ENCODE measurements at regions not wholly inside any gene's neighbourhood (a gene's known extent, or its start where the extent isn't known, plus 50 kb on each side); places are given as distances from the start of the nearest gene placed in this dataset.

DNA sequence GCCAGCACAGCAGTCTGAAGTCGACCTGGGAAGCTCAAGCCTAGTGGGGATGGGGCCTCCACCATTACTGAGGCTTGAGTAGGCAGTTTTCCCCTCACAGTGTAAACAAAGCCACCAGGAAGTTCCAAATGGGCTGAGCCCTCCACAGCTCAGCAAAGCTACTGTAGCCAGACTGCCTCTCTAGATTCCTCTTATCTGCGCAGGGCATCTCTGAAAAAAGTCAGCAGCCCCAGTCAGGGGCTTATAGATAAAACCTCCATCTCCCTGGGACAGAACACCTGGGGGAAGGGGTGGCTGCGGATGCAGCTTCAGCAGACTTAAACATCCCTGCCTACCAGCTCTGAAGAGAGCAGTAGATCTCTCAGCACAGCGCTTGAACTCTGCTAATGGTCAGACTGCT lies 218.4 kb upstream of the VRK2 start:
- Mint-ChIP-seq H3K27ac (no peak overlapping the region), H3K36me3 (peaks cover 4 to 8% of the 10 kb centered on the region in 2 donors), H3K9me3 (peaks cover 22 to 23% of the 10 kb centered on the region in 2 donors)
- DNase-seq (ENCODE audit: low spot score in 2 of 2) = no peak
- ATAC-seq = no peak

DNA sequence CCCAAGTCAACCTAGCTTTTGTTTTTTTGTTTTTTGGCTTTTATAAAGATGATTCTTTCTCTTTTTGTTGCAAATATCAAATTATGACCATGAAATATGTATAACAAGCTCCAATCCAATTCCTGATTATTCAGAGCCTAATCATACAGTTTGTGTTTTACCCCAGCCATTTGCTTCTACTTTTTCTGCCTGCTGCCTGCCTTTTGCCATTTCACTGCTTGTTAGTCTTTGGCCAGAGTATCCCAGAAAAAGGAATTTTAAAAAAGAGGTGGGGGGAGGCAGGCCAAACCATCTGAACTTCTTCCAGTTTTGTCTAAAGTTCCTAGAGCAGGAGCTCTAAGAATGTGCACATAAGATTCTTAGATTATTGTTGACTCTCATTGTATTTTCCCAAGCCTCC lies 211.9 kb upstream of the VRK2 start:
- Mint-ChIP-seq H3K36me3 (no peaks in the 10 kb centered on the region), H3K27ac (no peak overlapping the region), H3K9me3 (peaks cover 12 to 15% of the 10 kb centered on the region in 2 donors)
- no peak for ATAC-seq
- DNase-seq (ENCODE audit: low spot score in 2 of 2) = no peak

DNA sequence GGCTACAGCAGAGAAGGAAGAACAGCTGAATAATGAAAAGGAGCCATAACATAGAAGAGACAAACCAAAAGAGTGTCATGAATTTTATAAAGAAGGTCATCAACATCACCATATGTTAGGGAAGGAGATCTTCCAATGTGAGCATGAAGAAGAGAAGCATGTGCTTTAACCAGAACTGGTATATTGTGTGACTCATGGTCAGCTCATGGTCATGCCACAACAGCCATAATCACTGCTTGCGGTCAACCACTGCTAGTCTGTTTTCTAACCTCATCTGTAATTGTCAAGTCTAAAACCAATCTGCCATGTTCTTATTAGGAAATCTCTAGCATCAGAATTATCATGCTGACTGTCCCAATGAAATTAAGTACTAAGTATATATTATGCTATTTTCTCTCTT lies 204.1 kb upstream of the VRK2 start:
- no peak overlapping the region for H3K27ac Mint-ChIP-seq
- ATAC-seq = no peak
- H3K36me3 Mint-ChIP-seq = peaks cover 0 to 4% of the 10 kb centered on the region in 2 donors
- H3K9me3 Mint-ChIP-seq = peaks cover 6% of the 10 kb centered on the region in 2 donors
- DNase-seq (ENCODE audit: low spot score in 2 of 2) = no peak

DNA sequence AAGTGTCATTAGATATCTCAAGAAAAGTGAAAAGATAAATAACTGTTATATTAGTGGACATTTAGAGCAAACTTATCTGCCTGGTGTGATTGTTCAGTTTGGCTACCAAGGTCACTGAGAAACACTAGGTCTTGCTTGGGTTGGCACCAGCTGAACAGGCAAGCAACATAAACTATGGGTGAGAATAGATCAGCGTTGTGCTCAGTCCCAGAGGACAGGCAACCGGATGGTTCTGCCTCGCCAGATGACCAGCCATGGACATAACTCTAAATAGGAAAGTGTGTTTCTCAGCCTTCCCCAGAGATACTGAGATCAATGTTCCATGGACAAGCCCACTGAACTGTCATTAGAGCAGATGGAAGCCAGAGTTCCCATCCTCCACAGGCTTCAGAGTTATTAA lies 203.4 kb upstream of the VRK2 start:
- no peak overlapping the region for H3K27ac Mint-ChIP-seq
- peaks cover 0 to 4% of the 10 kb centered on the region in 2 donors for H3K36me3 Mint-ChIP-seq
- DNase-seq (ENCODE audit: low spot score in 2 of 2) = no peak
- no peak for ATAC-seq
- H3K9me3 Mint-ChIP-seq = peaks cover 6% of the 10 kb centered on the region in 2 donors

DNA sequence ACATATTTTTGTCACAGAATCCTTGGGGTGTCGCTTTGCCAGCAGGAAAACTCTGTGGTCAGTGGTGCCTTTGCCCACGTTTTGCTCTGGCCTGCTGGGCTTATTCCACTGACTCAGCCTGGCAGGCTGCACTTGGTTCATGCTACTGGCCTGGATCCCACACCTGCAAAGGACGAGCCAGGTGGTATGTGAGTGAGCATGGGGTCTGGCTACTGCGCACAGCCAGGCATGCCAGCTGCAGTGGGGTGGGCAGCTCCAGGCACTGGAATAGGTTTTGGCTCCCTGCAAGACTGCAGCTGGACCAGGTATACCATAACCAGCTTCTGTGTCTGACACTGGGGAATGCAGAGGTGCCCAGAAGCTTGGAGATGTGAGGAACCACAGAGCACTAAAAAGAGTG lies 197.9 kb upstream of the VRK2 start:
- Mint-ChIP-seq H3K9me3 (peaks cover 6% of the 10 kb centered on the region in 2 donors), H3K36me3 (peaks cover 0 to 4% of the 10 kb centered on the region in 2 donors), H3K27ac (no peak overlapping the region)
- DNase-seq (ENCODE audit: low spot score in 2 of 2) (no peak), ATAC-seq (no peak)

DNA sequence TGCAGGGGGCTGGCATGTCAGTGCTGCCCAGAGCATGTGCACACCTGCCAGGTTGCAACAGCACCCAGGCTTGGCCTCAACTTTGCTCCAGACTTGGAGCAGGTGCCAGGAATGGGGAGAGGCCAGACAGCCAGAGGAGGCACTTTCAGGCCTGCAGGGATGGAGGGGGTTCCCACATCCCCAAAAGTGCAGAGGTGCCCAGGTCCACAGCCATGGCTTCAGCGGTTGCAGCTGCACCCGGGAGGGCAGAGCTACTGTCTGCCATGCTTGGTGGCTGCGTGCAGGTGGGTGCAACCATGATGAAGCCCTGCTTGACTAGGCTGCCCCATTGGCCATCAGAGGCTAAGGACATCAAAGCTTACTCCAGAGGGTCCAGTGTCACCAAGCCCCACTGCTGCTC lies 196.8 kb upstream of the VRK2 start:
- Mint-ChIP-seq H3K27ac (no peak overlapping the region), H3K36me3 (peaks cover 0 to 4% of the 10 kb centered on the region in 2 donors), H3K9me3 (peaks cover 6% of the 10 kb centered on the region in 2 donors)
- no peak for DNase-seq (ENCODE audit: low spot score in 2 of 2)
- no peak for ATAC-seq

DNA sequence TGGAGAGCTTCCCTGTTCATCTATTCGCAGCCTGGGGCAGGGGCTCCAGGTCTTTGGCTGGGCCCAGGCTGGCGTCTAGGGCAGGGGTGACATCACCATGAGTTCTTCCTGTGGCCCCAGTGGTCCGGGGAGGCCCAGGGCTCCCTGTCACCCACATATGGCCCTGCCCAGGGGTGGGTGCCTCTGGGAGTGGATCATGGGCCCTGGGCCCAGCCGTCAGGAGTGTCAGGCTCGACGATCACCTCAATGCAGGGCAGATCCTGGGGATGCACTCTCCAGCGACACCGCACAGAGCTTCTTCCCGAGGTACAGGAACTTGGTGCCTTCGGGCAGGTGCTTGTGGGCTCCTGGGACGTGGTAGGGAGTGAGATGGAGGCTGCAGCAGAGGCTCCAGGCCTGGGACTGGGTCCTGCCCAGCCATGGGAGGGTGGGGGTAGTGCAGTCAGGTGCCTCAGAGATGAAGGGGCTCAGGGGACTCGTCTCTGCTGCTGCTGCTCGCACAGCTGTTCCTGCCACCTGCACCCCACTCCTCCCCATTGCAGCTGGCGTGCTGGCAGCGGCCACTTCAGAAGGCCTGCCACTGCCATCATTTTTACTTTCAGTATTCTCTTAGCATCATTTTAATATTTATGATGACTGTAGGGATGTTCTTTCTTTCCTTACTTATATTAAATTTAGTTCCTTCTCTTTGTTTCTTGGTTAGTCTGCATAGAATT lies 196.0 kb upstream of the VRK2 start:
- DNase-seq (ENCODE audit: low spot score in 2 of 2) (no peak), ATAC-seq (no peak)
- peaks cover 6% of the 10 kb centered on the region in 2 donors for H3K9me3 Mint-ChIP-seq
- H3K36me3 Mint-ChIP-seq = peaks cover 0 to 4% of the 10 kb centered on the region in 2 donors
- no peak overlapping the region for H3K27ac Mint-ChIP-seq

DNA sequence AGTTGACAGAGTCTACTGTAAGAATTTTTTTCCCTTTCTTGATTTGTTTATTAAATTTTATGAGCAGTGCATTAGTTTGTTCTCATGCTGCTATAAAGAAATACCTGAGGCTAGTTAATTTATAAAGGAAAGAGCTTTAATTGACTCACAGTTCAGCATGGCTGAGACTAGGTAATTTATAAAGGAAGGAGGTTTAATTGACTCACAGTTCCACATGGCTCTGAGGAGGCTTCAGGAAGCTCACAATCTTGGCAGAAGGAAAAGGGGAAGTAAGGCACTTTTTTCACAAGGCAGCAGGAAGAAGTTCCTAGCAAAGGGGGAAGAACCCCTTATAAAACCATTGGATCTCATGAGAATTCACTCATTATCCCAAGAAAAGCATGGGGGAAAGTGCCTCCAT lies 191.4 kb upstream of the VRK2 start:
- Mint-ChIP-seq H3K27ac (no peak overlapping the region), H3K9me3 (no peaks in the 10 kb centered on the region), H3K36me3 (no peaks in the 10 kb centered on the region)
- DNase-seq (ENCODE audit: low spot score in 2 of 2) (no peak), ATAC-seq (no peak)

DNA sequence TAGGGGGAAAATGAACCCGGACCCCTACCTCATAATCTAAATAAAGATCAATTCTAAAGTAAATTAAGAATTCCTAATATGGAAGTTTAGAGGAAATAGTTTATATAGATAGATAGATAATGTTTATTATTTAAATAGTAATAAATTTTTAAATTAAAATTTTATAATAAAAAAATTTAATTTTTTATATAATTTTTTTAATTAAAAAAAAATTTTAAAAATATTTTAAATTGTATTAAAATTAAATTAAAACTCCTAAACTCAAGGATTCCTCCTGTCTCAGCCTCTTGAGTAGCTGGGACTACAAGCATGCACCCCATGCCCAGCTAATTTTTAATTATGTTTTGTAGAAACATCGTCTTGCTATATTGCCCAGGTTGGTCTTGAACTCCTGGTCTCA lies 186.9 kb upstream of the VRK2 start:
- H3K36me3 Mint-ChIP-seq = no peaks in the 10 kb centered on the region
- no peak overlapping the region for H3K27ac Mint-ChIP-seq
- ATAC-seq (no peak), DNase-seq (ENCODE audit: low spot score in 2 of 2) (no peak)
- no peaks in the 10 kb centered on the region for H3K9me3 Mint-ChIP-seq

DNA sequence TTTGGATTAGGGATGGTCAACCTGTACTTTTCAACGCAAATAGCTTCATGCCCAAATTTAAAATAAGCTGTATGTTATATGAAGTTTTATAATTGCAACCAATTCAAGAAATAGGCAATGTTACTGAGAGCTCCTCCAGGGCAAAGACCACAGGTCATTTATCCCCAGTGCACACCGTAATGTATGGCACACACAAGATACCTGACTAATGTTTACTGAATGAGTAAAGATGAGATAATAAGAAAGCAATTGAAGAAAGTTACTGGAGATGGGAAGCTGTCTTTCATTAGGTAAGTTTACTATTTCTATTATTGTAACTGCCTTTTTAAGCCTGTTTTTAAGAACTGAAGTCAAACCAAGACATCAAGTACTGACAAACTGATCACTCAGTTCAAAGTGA lies 184.5 kb upstream of the VRK2 start:
- Mint-ChIP-seq H3K9me3 (no peaks in the 10 kb centered on the region), H3K27ac (no peak overlapping the region), H3K36me3 (no peaks in the 10 kb centered on the region)
- no peak for ATAC-seq
- no peak for DNase-seq (ENCODE audit: low spot score in 2 of 2)

DNA sequence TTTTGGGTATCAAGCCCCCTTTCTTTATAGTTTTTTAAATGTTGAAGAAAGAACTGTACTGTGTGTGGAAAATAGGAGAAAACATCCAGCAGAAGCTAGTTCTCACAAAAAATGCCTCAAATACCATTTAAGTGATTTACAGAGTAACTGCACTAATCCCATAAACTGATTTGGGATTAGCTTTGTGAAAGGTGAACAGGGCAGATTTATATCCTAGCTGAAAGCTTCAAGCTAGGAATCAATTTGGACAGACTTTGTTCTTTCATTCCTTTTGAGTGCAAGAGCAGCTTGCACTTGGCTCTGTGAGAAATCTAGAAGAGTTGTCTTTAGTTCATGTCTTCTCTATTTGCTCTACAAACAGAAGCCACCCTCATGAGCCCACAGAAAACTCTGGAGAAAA lies 183.9 kb upstream of the VRK2 start:
- H3K36me3 Mint-ChIP-seq = no peaks in the 10 kb centered on the region
- H3K9me3 Mint-ChIP-seq = no peaks in the 10 kb centered on the region
- DNase-seq (ENCODE audit: low spot score in 2 of 2) (no peak), ATAC-seq (no peak)
- H3K27ac Mint-ChIP-seq = no peak overlapping the region

DNA sequence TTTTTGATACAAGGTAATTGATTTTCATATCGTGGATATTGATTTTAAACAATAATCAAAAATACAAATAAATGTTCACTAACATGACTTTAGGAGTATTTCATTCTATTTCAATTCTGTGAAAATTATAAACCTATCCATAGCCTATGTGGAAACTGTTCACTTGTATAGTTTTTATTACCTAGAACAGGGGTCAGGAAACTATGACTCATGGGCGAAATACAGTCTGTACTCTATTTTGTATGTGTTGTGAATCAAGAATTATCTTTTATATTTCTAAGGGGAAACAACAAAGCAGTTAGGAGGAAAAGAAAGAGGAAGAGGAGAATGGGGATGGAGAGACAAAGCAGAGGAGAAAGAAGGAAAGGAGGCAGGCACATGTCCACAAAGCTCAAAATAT lies 181.7 kb upstream of the VRK2 start:
- Mint-ChIP-seq H3K36me3 (no peaks in the 10 kb centered on the region), H3K27ac (no peak overlapping the region), H3K9me3 (no peaks in the 10 kb centered on the region)
- ATAC-seq (no peak), DNase-seq (ENCODE audit: low spot score in 2 of 2) (no peak)

DNA sequence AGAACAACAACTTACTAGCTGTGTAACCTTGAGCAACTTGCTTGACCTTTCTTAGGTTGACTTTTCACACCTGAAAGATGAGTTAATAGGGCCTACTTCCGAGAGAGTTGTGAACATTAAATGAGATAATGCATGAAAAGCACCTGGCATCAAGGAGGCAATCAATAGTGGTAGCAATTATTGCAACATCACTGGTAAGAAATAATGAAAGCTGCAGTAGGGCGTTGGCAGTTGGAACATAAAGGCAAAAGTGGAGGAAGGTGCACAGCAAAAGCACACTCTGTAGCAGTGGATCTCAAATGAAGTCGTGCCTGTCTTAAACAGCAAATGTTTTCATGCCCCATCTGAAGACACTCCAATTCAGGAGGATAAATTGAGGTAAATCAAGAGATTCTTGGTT lies 178.9 kb upstream of the VRK2 start:
- ATAC-seq = no peak
- H3K9me3 Mint-ChIP-seq = no peaks in the 10 kb centered on the region
- no peaks in the 10 kb centered on the region for H3K36me3 Mint-ChIP-seq
- no peak overlapping the region for H3K27ac Mint-ChIP-seq
- DNase-seq (ENCODE audit: low spot score in 2 of 2) = no peak

DNA sequence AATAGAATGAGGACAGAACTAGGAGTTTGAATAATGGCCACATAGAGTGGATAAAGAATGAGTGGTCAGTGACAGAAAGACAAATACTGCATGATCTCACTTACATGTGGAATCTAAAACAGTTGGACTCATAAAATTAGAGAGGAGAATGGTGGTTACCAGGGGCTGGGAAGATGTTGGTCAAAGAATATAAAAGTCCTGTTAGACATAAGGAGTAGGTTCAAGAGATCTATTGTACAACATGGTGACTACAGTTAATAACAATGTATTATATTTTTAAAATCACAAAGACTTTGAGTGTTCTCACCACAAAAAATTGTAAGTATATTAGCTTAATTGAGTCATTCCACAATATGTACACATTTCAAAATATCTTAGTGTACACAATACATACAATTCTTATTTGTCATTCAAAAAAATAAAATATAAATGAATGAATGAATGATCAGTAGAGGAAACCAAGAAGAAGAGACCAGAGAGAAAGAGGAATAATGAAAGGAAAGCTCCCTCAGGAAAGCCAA lies 177.9 kb upstream of the VRK2 start:
- Mint-ChIP-seq H3K9me3 (peaks cover 0 to 2% of the 10 kb centered on the region in 2 donors), H3K27ac (no peak overlapping the region), H3K36me3 (no peaks in the 10 kb centered on the region)
- DNase-seq (ENCODE audit: low spot score in 2 of 2) = no peak
- no peak for ATAC-seq

DNA sequence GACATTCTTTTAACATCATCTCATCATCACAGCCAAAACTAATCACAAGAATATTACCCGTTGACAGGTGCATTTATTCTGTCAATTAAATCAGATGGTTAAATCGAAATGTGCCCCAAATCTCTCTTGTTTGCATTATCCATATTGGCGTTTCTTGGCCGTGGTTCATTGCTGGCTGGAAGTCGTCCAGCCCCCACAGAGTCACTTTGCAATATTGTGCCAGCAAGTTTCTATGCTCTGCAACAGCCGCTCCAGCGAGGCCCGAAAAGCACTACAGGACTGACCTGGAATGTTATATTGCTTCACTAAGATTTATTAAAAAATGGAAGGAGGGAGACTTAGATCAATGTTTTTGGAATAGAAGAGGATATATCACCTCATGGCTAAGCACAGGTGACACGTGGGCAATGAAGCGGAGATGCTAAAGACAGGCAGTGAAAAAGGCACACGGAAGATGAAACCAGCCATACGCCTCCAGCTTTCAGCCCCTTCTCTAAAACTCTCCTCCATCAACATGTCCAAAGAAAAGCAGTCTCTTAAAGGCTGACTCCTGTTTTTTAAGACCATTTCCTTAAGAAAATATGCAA lies 176.8 kb upstream of the VRK2 start:
- no peak overlapping the region for H3K27ac Mint-ChIP-seq
- no peak for DNase-seq (ENCODE audit: low spot score in 2 of 2)
- no peak for ATAC-seq
- no peaks in the 10 kb centered on the region for H3K36me3 Mint-ChIP-seq
- peaks cover 0 to 6% of the 10 kb centered on the region in 2 donors for H3K9me3 Mint-ChIP-seq

DNA sequence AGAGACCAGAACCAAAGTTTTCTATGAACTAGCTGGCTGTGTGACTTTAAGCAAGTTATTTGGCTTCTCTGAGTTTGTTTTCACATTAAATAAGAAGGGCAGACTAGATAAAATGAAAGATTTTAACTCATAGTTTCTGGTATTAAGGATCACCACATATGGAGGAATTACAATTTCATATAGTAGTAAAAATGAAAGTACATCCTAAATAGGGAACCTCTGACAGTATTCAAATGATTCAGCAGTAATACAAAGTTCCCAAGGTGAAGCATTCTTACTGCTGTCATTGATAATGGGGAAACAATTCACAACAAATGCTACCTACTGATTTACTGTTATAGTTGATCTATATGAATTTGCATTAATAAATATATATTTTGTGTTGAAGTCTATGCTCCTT lies 170.3 kb upstream of the VRK2 start:
- Mint-ChIP-seq H3K9me3 (peaks cover 3 to 6% of the 10 kb centered on the region in 2 donors), H3K36me3 (no peaks in the 10 kb centered on the region), H3K27ac (no peak overlapping the region)
- ATAC-seq = no peak
- DNase-seq (ENCODE audit: low spot score in 2 of 2) = no peak

DNA sequence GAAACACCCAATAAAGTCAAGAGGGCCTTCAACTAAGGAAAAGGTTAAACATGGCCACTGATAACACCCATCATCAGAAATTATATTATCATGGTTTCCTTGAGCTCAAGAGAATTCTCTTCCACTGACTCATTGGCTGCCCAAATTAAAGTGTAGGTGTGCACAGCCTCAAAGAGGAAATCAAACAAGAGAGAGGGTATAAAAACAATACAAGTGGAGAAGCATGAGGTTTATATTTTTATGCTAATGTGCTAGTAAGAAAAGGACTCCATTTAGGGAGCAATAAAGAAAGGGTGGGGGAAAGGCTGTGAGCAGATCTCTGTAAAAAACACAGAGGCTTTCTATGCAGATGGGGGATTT lies 168.8 kb upstream of the VRK2 start:
- H3K27ac Mint-ChIP-seq = no peak overlapping the region
- ATAC-seq (no peak), DNase-seq (ENCODE audit: low spot score in 2 of 2) (no peak)
- peaks cover 3 to 6% of the 10 kb centered on the region in 2 donors for H3K9me3 Mint-ChIP-seq
- no peaks in the 10 kb centered on the region for H3K36me3 Mint-ChIP-seq

DNA sequence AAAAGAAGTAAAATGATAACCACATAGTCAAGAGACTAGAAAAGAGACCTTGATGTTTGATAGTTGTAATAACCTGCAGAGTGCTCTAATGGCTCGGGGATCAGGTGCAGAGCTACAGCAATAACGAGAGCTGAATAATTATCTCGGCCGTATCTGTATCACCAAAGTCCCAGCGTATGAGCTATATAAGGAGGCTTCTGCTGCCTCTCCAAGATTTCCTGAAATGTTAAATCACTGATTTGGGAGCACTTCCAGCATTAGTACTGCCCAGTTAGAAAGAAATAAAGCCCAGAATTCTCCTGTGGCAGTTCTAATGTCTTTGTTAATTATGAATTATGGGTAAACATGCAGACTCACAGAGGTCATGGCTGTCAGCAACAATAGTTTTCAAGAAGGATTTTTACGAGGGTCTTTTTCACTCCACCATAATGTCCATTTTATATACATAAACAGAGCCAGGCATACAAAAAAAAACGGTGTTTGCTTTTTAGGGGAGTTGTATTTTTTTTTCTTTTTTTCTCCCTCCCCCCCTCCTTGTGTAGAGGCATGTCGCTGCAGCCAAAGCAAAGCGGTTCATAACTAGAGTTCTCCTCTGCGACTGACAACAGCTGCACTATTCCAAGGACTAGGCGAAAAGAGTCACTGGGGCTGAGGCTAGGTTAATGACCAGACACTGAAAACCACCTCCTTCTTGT lies 168.3 kb upstream of the VRK2 start:
- no peaks in the 10 kb centered on the region for H3K36me3 Mint-ChIP-seq
- no peak overlapping the region for H3K27ac Mint-ChIP-seq
- DNase-seq (ENCODE audit: low spot score in 2 of 2) (no peak), ATAC-seq (no peak)
- peaks cover 3 to 6% of the 10 kb centered on the region in 2 donors for H3K9me3 Mint-ChIP-seq

Measured in activated naive CD4-positive, alpha-beta T cell treated with anti-CD3 and anti-CD28 coated beads, Interleukin-2, amount 50 U/mL, for 72 hours (primary cell).